22Rv1 (cell line): ENCODE measurements at regions not wholly inside any gene's neighbourhood (a gene's known extent, or its start where the extent isn't known, plus 50 kb on each side); places are given as distances from the start of the nearest gene placed in this dataset.

Experiments used
- H3K27ac ChIP-seq: fragments of 450-650 bp; 2 replicates; pipeline ENCODE4 v1.5.1; 2017
- CTCF ChIP-seq: fragments of 450-650 bp; IDR thresholded peaks from 2 replicates; pipeline ENCODE4 v1.5.1; 2017; ENCODE audit warnings: mild to moderate bottlenecking
- ZFX ChIP-seq: fragments of 450-650 bp; IDR thresholded peaks from 2 replicates; pipeline ENCODE4 v1.6.1; 2017; ENCODE audit warnings: antibody characterized with exemption, borderline replicate concordance

- TF ChIP-seq CTCF (no peak), ZFX (no peak)
- H3K27ac ChIP-seq: no peak overlapping the region
Measured at GRCh38 chr9:28379082-28379481, 805.8 kb upstream of the C9orf72 start.

GRCh38 chr9:28389411-28389810 lies 816.1 kb upstream of the C9orf72 start:
- TF ChIP-seq ZFX: no peak
- no peak overlapping the region for H3K27ac ChIP-seq

DNA sequence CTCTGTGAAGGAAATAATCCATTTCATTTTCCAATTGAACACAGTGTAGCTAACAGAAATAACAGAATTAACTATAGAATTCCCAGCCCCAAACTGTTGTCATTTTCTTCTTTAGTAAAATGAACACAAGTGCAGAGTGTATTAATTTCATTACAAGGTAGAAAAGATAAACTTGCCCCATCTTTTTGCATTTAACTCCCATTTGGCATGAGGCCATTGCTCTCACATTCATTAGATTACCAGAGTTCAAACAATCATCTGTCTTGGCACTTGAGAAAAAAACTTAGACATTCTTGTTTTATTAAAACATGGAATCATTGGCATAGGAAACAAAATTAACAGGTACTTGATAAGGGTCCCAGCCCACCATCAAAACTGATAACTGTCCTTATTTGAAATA lies 821.5 kb upstream of the C9orf72 start:
- TF ChIP-seq ZFX (no peak), CTCF (no peak)
- H3K27ac ChIP-seq: no peak overlapping the region

DNA sequence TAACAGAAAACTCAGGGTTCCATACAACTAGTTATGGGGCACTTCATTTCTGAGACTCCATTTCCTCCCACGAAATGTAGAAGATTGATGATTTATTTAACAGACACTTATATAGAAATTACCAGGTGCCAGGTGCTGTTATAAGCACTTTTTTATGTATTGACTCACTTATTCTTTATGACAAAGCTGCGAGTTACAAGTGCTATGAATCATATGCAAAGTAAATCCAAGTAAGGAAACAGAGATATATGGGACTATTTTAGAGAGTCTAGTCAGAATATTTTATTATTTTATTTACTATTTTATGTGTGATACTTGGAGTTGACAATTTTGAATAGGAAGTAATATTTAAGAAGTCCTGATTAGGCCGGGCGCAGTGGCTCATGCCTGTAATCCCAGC lies 822.8 kb upstream of the C9orf72 start:
- TF ChIP-seq CTCF (no peak), ZFX (no peak)

GRCh38 chr9:28407351-28407750 lies 834.1 kb upstream of the C9orf72 start:
- no peak overlapping the region for H3K27ac ChIP-seq
- TF ChIP-seq ZFX (no peak), CTCF (no peak)

More for the DNA sequence above, 822.8 kb upstream of the C9orf72 start:
- no peak overlapping the region for H3K27ac ChIP-seq

- no peak overlapping the region for H3K27ac ChIP-seq
- TF ChIP-seq CTCF (no peak), ZFX (no peak)
Measured at GRCh38 chr9:28409919-28410318, 836.6 kb upstream of the C9orf72 start.

- H3K27ac ChIP-seq: no peak overlapping the region
- TF ChIP-seq ZFX (no peak), CTCF (no peak)
Measured at GRCh38 chr9:28410411-28410810, 837.1 kb upstream of the C9orf72 start.

DNA sequence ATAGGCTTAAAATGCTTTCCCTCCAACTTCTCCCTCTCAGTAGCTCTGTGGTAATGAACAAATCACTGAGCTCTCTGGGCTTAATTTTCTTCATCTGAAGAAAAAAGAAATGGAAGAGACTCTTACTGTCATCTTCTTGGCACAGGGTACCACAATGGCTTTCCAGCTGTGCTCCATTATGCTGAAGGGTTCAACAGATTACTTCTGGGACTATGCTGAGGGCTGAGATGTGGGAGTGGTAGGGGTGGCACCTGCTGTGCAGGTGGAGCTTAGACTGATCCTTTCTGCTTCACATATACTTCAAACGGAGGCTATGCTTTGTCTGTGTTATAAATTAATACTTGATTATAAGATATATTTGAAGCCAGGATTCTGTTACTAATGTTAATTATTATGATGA lies 840.2 kb upstream of the C9orf72 start:
- TF ChIP-seq ZFX: no peak
- no peak for TF ChIP-seq CTCF
- H3K27ac ChIP-seq: no peak overlapping the region
